Fibroblast of lung (primary cell): ENCODE measurements at regions not wholly inside any gene's neighbourhood (a gene's known extent, or its start where the extent isn't known, plus 50 kb on each side); places are given as distances from the start of the nearest gene placed in this dataset.

Source experiments
- DNase-seq, 2 donors: peaks; one replicate each; pipeline versions ENCODE4 v3.0.0 to v3.0.0-alpha.2; 2010; ENCODE audit warnings: low read depth in 2 of 2
- H2AFZ ChIP-seq: 2 replicates; pipeline ENCODE4 v1.5.1; 2012; ENCODE audit warnings: low read length, control low read depth, inconsistent platforms
- H3K27ac ChIP-seq: 2 replicates; pipeline ENCODE4 v1.5.1; 2011; ENCODE audit warnings: low read length, control low read depth; ENCODE audit not compliant: insufficient read depth
- H3K27me3 ChIP-seq: 2 replicates; pipeline ENCODE4 v1.5.1; 2011; ENCODE audit warnings: mild to moderate bottlenecking, low read length; ENCODE audit not compliant: control insufficient read depth, insufficient read depth
- H3K36me3 ChIP-seq: 2 replicates; pipeline ENCODE4 v1.5.1; 2011; ENCODE audit warnings: low read length; ENCODE audit not compliant: control insufficient read depth, insufficient read depth
- H3K4me1 ChIP-seq: 2 replicates; pipeline ENCODE4 v1.5.1; 2011; ENCODE audit warnings: low read length; ENCODE audit not compliant: control insufficient read depth, insufficient read depth; ENCODE audit errors: extremely low read depth
- H3K4me2 ChIP-seq: 2 replicates; pipeline ENCODE4 v1.5.1; 2011; ENCODE audit warnings: low read length, control low read depth; ENCODE audit not compliant: insufficient read depth; ENCODE audit errors: extremely low read depth
- H3K4me3 ChIP-seq, 4 experiments: fragments of 200-600 bp in 1 of 4; sonication (generic) in 1 of 4; replicated peaks in 1 of 4; 2 replicates each; pipeline ENCODE4 v1.5.1; 2011 to 2016; ENCODE audit warnings: low read length in 4 of 4, low read depth in 3 of 4, mild to moderate bottlenecking in 3 of 4, control low read depth in 2 of 4, inconsistent platforms in 1 of 4, mixed read lengths in 1 of 4; ENCODE audit not compliant: insufficient read depth in 1 of 4; ENCODE audit errors: control extremely low read depth in 1 of 4
- H3K79me2 ChIP-seq: 2 replicates; pipeline ENCODE4 v1.5.1; 2012; ENCODE audit warnings: mild to moderate bottlenecking, low read length, inconsistent platforms; ENCODE audit not compliant: control insufficient read depth, insufficient read depth
- H3K9ac ChIP-seq: 2 replicates; pipeline ENCODE4 v1.5.1; 2011; ENCODE audit warnings: mild to moderate bottlenecking, low read length, control low read depth; ENCODE audit not compliant: insufficient read depth
- H3K9me3 ChIP-seq: 2 replicates; pipeline ENCODE4 v1.5.1; 2012; ENCODE audit warnings: low read depth, low read length; ENCODE audit not compliant: control insufficient read depth, insufficient read depth
- H4K20me1 ChIP-seq: 2 replicates; pipeline ENCODE4 v1.5.1; 2011; ENCODE audit warnings: low read length; ENCODE audit not compliant: control insufficient read depth, insufficient read depth; ENCODE audit errors: extremely low read depth
- CTCF ChIP-seq, 2 donors: IDR thresholded peaks in 1 of 2; conservative IDR thresholded peaks in 1 of 2; 1 replicate in 1 of 2; 2 replicates in 1 of 2; pipeline ENCODE4 v1.5.1; 2011 to 2012; ENCODE audit warnings: low read length in 2 of 2, control low read depth in 1 of 2, inconsistent platforms in 1 of 2, low read depth in 1 of 2, mild to moderate bottlenecking in 1 of 2
- EZH2 ChIP-seq: IDR thresholded peaks from 2 replicates; pipeline ENCODE4 v1.5.1; 2012; ENCODE audit warnings: low read length, control low read depth, mild to moderate bottlenecking; ENCODE audit errors: missing control alignments

GRCh38 chr6:54624779-54625178 lies 221.8 kb upstream of the FAM83B start:
- no peak overlapping the region for H3K9ac ChIP-seq
- H4K20me1 ChIP-seq: no peaks in the 10 kb centered on the region
- no peak overlapping the region for H3K27ac ChIP-seq
- no peaks in the 10 kb centered on the region for H3K36me3 ChIP-seq
- H2AFZ ChIP-seq: no peak overlapping the region
- no peaks in the 10 kb centered on the region for H3K9me3 ChIP-seq
- no peak for TF ChIP-seq EZH2
- no peak for TF ChIP-seq CTCF (conservative IDR thresholded peaks at IDR 0.05 in 1 of 2, IDR thresholded peaks at IDR 0.05 in 1 of 2; ENCODE audit: low read depth in 1 of 2, low read length in 2 of 2)
- peak; percentile 20 to 99 for DNase-seq
- H3K27me3 ChIP-seq: no peaks in the 10 kb centered on the region
- no peak overlapping the region for H3K4me3 ChIP-seq
- H3K4me2 ChIP-seq: no peak overlapping the region
- H3K4me1 ChIP-seq: no peaks in the 10 kb centered on the region
- H3K79me2 ChIP-seq: no peaks in the 10 kb centered on the region

GRCh38 chr6:54629131-54629530 lies 217.4 kb upstream of the FAM83B start:
- no peaks in the 10 kb centered on the region for H3K4me1 ChIP-seq
- peak in 1 of 2 donors; percentile 49 for DNase-seq
- H3K36me3 ChIP-seq: no peaks in the 10 kb centered on the region
- H3K4me3 ChIP-seq: no peak overlapping the region
- H3K9me3 ChIP-seq: no peaks in the 10 kb centered on the region
- no peak overlapping the region for H2AFZ ChIP-seq
- no peak overlapping the region for H3K9ac ChIP-seq
- no peaks in the 10 kb centered on the region for H3K79me2 ChIP-seq
- H4K20me1 ChIP-seq: no peaks in the 10 kb centered on the region
- no peak for TF ChIP-seq CTCF (conservative IDR thresholded peaks at IDR 0.05 in 1 of 2, IDR thresholded peaks at IDR 0.05 in 1 of 2; ENCODE audit: low read depth in 1 of 2, low read length in 2 of 2)
- no peaks in the 10 kb centered on the region for H3K27me3 ChIP-seq
- no peak overlapping the region for H3K27ac ChIP-seq
- H3K4me2 ChIP-seq: no peak overlapping the region

GRCh38 chr6:54632984-54633565 lies 213.5 kb upstream of the FAM83B start:
- Histone ChIP-seq H3K36me3 (no peaks in the 10 kb centered on the region), H3K27me3 (no peaks in the 10 kb centered on the region), H3K27ac (no peak overlapping the region), H3K4me1 (no peaks in the 10 kb centered on the region), H3K4me2 (no peak overlapping the region), H4K20me1 (no peaks in the 10 kb centered on the region), H3K79me2 (no peaks in the 10 kb centered on the region), H3K9ac (no peak overlapping the region), H3K9me3 (no peaks in the 10 kb centered on the region), H3K4me3 (no peak overlapping the region), H2AFZ (no peak overlapping the region)
- TF ChIP-seq EZH2 (no peak), CTCF (conservative IDR thresholded peaks at IDR 0.05 in 1 of 2, IDR thresholded peaks at IDR 0.05 in 1 of 2; ENCODE audit: low read depth in 1 of 2, low read length in 2 of 2) (no peak)
- no peak for DNase-seq
